HepG2 (cell line): ENCODE measurements at regions not wholly inside any gene's neighbourhood (a gene's known extent, or its start where the extent isn't known, plus 50 kb on each side); places are given as distances from the start of the nearest gene placed in this dataset.

ENCODE experiments used
- ATAC-seq: fragments of 200-7000 bp; cut with Tn5 transposase; 3 replicates; pipeline ENCODE4 v1.9.1; 2020; ENCODE audit warnings: mild to moderate bottlenecking, moderate library complexity
- BruUV-seq: library from RNA; stranded (reverse); fragments of 400-500 nt; replicated peaks from 2 replicates; lab custom pipeline; 2021; lab: Mats Ljungman, UMichigan
- CTCF ChIA-PET: fragments of 300-600 bp; formaldehyde crosslinking; extraction: SDS; loops from one replicate; lab custom pipeline; 2021; ENCODE audit warnings: low total read pairs, inconsistent platforms, low intra/inter-chr PET ratio; lab: Yijun Ruan, JAX
- POLR2A ChIA-PET: fragments of 350-600 bp; sonication (Branson Sonifier 250); formaldehyde crosslinking; loops from one replicate; lab custom pipeline; 2020; ENCODE audit warnings: antibody characterized with exemption, inconsistent platforms; lab: Yijun Ruan, JAX
- DNase-seq: peaks from one replicate; pipeline ENCODE4 v3.0.0-alpha.2; 2015; ENCODE audit warnings: low spot score
- FAIRE-seq: peaks from 3 replicates; lab custom pipeline; 2011; peaks lifted over from hg19 to GRCh38; lab: Jason Lieb, UNC
- H2AFZ ChIP-seq: one replicate; pipeline ENCODE4 v1.6.1; 2011; ENCODE audit warnings: low read length, inconsistent platforms
- H3K27ac ChIP-seq: fragments of 300-600 bp; 3 replicates; pipeline ENCODE4 v1.8.0; 2011; ENCODE audit warnings: mixed run types, mild to moderate bottlenecking, mixed read lengths, low read length, inconsistent platforms; ENCODE audit not compliant: insufficient read depth; ENCODE audit errors: extremely low read length
- H3K27me3 ChIP-seq, 2 experiments: fragments of 200-600 bp in 1 of 2; 2 replicates in 1 of 2; 3 replicates in 1 of 2; pipeline versions ENCODE4 v1.6.0 to v1.8.0; 2011; ENCODE audit warnings: low read length in 2 of 2, mild to moderate bottlenecking in 2 of 2, moderate library complexity in 2 of 2, inconsistent platforms in 1 of 2; ENCODE audit not compliant: insufficient read depth in 2 of 2, control insufficient read depth in 1 of 2
- H3K36me3 ChIP-seq, 2 experiments: fragments of 200-600 bp in 1 of 2; replicated peaks in 1 of 2; 2 replicates in 1 of 2; 3 replicates in 1 of 2; pipeline versions ENCODE4 v1.5.1 to v1.8.0; 2011; ENCODE audit warnings: low read length in 2 of 2, inconsistent platforms in 1 of 2; ENCODE audit not compliant: insufficient read depth in 2 of 2, control insufficient read depth in 1 of 2
- H3K4me1 ChIP-seq: 2 replicates; pipeline ENCODE4 v1.5.1; 2012; ENCODE audit warnings: low read length, inconsistent platforms; ENCODE audit not compliant: insufficient read depth
- H3K4me2 ChIP-seq: 2 replicates; pipeline ENCODE4 v1.6.0; 2011; ENCODE audit warnings: low read depth, low read length, inconsistent platforms
- H3K4me3 ChIP-seq, 3 experiments: fragments of 200-600 bp in 1 of 3; sonication (generic), shearing (Covaris generic) in 1 of 3; replicated peaks in 1 of 3; 2 replicates each; pipeline ENCODE4 v1.5.1; 2011 to 2016; ENCODE audit warnings: low read length in 3 of 3, inconsistent platforms in 2 of 3, low read depth in 2 of 3, mild to moderate bottlenecking in 2 of 3, control low read depth in 1 of 3, mixed read lengths in 1 of 3; ENCODE audit not compliant: insufficient read depth in 1 of 3
- H3K79me2 ChIP-seq: one replicate; pipeline ENCODE4 v1.6.1; 2011; ENCODE audit warnings: low read length, inconsistent platforms; ENCODE audit not compliant: insufficient read depth
- H3K9ac ChIP-seq: 2 replicates; pipeline ENCODE4 v1.6.0; 2011; ENCODE audit warnings: mild to moderate bottlenecking, low read depth, low read length, inconsistent platforms; ENCODE audit not compliant: insufficient read depth
- H3K9me3 ChIP-seq: 2 replicates; pipeline ENCODE4 v1.5.1; 2012; ENCODE audit warnings: mild to moderate bottlenecking, low read length
- H4K20me1 ChIP-seq: 2 replicates; pipeline ENCODE4 v1.6.0; 2011; ENCODE audit warnings: inconsistent platforms, mild to moderate bottlenecking, low read length, moderate library complexity; ENCODE audit not compliant: insufficient read depth
- ATAD3A ChIP-seq: sonication (generic); formaldehyde crosslinking; IDR thresholded peaks from 2 replicates; pipeline ENCODE4 v1.4.0; 2020; ENCODE audit warnings: missing genetic modification reagents
- KLF16 ChIP-seq, 2 experiments: sonication (generic) in 1 of 2; formaldehyde crosslinking in 1 of 2; IDR thresholded peaks; 2 replicates each; pipeline versions ENCODE4 v1.6.1 to v1.8.0; 2016 to 2023; ENCODE audit warnings: missing genetic modification reagents in 2 of 2, missing compliant biosample characterization in 1 of 2
- RBM22 ChIP-seq: fragments of 200-400 bp; formaldehyde crosslinking; optimal IDR thresholded peaks from 2 replicates; pipeline ENCODE3; 2017; ENCODE audit warnings: mild to moderate bottlenecking, low read length, moderate library complexity
- RORA ChIP-seq: sonication (generic); formaldehyde crosslinking; IDR thresholded peaks from 2 replicates; pipeline ENCODE4 v1.5.0; 2020; ENCODE audit warnings: mild to moderate bottlenecking, missing genetic modification reagents, moderate library complexity
- WGBS: methylation state at CpG from one replicate; pipeline ENCODE4 v1.1.6; 2017; ENCODE audit warnings: low lambda C conversion rate; 5-methylcytosine and 5-hydroxymethylcytosine counted together
- in situ Hi-C: cut with HindIII; loops from 2 replicates; pipeline ENCODE4 v1.10.0; 2017; ENCODE audit warnings: low pct_unique_long_range_greater_than_20kb; ENCODE audit not compliant: extremely low pct_ligation_motif_present
- intact Hi-C: fragments of 100-400 bp; cut with micrococcal nuclease; formaldehyde crosslinking; loops from one replicate; pipeline ENCODE4 v1.10.0; 2022; ENCODE audit not compliant: unreplicated experiment
- TF ChIP-seq, protein P1 (sequence below): sonication (generic); formaldehyde crosslinking; conservative IDR thresholded peaks from 2 replicates; pipeline ENCODE4 v1.8.0; 2022; ENCODE audit warnings: mild to moderate bottlenecking, moderate library complexity, missing genetic modification reagents
- TF ChIP-seq, protein P2 (sequence below): sonication (generic); formaldehyde crosslinking; IDR thresholded peaks from 2 replicates; pipeline ENCODE4 v1.9.0; 2021; ENCODE audit warnings: missing genetic modification reagents, mild to moderate bottlenecking, borderline replicate concordance
- TF ChIP-seq, protein P3 (sequence below): sonication (generic); formaldehyde crosslinking; IDR thresholded peaks from 2 replicates; pipeline ENCODE4 v1.8.0; 2022; ENCODE audit warnings: missing genetic modification reagents, low read depth, mild to moderate bottlenecking, borderline replicate concordance
- TF ChIP-seq, protein P4 (sequence below): sonication (generic); formaldehyde crosslinking; IDR thresholded peaks from 2 replicates; pipeline ENCODE4 v1.8.0; 2022; ENCODE audit warnings: mild to moderate bottlenecking, missing genetic modification reagents; ENCODE audit not compliant: insufficient replicate concordance
- TF ChIP-seq, protein P5 (sequence below), 2 experiments: sonication (generic) in 1 of 2; formaldehyde crosslinking in 1 of 2; IDR thresholded peaks; 2 replicates each; pipeline versions ENCODE4 v1.4.0 to v1.6.1; 2018 to 2020; ENCODE audit warnings: missing genetic modification reagents in 2 of 2, borderline replicate concordance in 1 of 2, low read depth in 1 of 2, mild to moderate bottlenecking in 1 of 2, missing biosample characterization in 1 of 2
- TF ChIP-seq, protein P6 (sequence below), 2 experiments: sonication (generic) in 1 of 2; formaldehyde crosslinking in 1 of 2; IDR thresholded peaks; 2 replicates each; pipeline versions ENCODE4 v1.5.1 to v1.6.1; 2011 to 2020; ENCODE audit warnings: borderline replicate concordance in 1 of 2, low read depth in 1 of 2, low read length in 1 of 2, mild to moderate bottlenecking in 1 of 2, missing genetic modification reagents in 1 of 2, moderate library complexity in 1 of 2

DNA sequence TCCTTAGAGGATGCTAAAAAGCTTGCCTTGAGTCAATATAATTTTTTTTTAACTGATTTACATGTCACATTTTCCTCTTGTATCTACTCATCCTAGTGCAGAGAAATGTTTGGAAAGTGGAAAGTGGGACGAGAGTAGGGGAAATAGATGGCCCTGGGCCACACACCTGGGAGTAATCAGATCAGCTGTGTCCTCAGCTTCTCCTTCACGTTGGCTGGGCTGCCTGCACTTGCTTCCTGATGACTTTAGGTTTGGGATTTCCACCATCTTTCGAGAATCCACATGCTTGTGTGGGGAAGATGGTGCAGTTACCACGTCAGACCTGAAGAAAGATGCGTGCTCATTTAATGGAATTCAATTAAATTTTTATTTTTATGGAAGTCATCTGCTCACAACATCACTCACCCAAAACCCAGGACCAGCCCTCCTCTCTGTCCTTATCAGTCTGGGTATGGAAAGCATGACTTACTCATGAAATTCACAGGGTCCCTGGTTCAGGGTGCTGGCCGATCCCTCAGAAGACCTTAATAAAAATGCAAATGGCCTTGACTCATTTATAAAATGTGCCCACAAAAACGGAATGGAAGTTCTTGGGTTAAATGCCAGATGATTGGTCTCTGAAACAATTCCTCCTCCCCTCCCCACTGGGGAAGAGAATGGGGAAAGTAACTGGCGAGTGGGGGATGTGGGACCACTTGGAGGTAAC, 74.5 kb upstream of the TIAM2 start (continued):
- TF ChIP-seq, protein P1, sequence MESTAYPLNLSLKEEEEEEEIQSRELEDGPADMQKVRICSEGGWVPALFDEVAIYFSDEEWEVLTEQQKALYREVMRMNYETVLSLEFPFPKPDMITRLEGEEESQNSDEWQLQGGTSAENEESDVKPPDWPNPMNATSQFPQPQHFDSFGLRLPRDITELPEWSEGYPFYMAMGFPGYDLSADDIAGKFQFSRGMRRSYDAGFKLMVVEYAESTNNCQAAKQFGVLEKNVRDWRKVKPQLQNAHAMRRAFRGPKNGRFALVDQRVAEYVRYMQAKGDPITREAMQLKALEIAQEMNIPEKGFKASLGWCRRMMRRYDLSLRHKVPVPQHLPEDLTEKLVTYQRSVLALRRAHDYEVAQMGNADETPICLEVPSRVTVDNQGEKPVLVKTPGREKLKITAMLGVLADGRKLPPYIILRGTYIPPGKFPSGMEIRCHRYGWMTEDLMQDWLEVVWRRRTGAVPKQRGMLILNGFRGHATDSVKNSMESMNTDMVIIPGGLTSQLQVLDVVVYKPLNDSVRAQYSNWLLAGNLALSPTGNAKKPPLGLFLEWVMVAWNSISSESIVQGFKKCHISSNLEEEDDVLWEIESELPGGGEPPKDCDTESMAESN (CRISPR knock-in tag): no peak

DNA sequence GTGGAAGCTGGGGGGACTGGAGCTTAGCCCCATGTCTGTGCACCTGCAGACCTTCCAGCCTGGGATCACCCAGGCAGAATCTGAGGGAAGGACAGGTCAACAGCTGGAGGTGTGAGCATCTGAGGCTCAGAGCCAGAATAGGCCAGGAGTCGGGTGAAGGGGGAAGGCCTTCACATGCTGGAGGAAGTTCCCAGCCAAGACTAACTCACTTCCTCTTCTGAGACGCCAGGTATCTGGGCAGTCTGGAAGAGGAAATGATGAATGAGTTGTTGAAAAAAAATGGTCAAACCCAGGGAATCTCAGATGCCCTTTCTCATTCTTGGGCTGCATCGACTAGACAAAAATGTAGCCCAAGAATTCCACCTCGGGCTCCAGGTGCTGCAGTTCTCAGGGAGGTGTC, 73.6 kb upstream of the TIAM2 start:
- Histone ChIP-seq H3K36me3 (no peaks in the 10 kb centered on the region), H3K79me2 (no peaks in the 10 kb centered on the region), H3K4me3 (no peak overlapping the region), H3K9me3 (no peaks in the 10 kb centered on the region), H3K9ac (no peak overlapping the region), H2AFZ (no peak overlapping the region), H4K20me1 (no peaks in the 10 kb centered on the region), H3K27me3 (no peaks in the 10 kb centered on the region), H3K27ac (no peak overlapping the region), H3K4me2 (no peak overlapping the region), H3K4me1 (peaks cover 9% of the 10 kb centered on the region)
- 82% methylated on average over 4 of the region's 4 CpGs for WGBS
- FAIRE-seq (no peak), DNase-seq (no peak), ATAC-seq (no peak)
- ChIA-PET POLR2A (no interaction called here), CTCF (no interaction called here)
- TF ChIP-seq ATAD3A (no peak), KLF16 (CRISPR knock-in tag; IDR thresholded peaks at IDR 0.05) (no peak), RBM22 (no peak), RORA (no peak)
- TF ChIP-seq, protein P2, sequence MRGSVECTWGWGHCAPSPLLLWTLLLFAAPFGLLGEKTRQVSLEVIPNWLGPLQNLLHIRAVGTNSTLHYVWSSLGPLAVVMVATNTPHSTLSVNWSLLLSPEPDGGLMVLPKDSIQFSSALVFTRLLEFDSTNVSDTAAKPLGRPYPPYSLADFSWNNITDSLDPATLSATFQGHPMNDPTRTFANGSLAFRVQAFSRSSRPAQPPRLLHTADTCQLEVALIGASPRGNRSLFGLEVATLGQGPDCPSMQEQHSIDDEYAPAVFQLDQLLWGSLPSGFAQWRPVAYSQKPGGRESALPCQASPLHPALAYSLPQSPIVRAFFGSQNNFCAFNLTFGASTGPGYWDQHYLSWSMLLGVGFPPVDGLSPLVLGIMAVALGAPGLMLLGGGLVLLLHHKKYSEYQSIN (CRISPR knock-in tag): no peak
- TF ChIP-seq, protein P3, sequence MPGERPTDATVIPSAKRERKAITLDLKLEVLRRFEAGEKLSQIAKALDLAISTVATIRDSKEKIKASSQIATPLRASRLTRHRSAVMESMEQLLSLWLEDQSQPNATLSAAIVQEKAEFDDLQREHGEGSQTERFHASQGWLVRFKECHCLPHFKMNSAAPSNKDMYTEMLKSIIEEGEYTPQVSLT (CRISPR knock-in tag): no peak
- TF ChIP-seq, protein P4, sequence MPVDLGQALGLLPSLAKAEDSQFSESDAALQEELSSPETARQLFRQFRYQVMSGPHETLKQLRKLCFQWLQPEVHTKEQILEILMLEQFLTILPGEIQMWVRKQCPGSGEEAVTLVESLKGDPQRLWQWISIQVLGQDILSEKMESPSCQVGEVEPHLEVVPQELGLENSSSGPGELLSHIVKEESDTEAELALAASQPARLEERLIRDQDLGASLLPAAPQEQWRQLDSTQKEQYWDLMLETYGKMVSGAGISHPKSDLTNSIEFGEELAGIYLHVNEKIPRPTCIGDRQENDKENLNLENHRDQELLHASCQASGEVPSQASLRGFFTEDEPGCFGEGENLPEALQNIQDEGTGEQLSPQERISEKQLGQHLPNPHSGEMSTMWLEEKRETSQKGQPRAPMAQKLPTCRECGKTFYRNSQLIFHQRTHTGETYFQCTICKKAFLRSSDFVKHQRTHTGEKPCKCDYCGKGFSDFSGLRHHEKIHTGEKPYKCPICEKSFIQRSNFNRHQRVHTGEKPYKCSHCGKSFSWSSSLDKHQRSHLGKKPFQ (CRISPR knock-in tag): no peak
- TF ChIP-seq, protein P5, sequence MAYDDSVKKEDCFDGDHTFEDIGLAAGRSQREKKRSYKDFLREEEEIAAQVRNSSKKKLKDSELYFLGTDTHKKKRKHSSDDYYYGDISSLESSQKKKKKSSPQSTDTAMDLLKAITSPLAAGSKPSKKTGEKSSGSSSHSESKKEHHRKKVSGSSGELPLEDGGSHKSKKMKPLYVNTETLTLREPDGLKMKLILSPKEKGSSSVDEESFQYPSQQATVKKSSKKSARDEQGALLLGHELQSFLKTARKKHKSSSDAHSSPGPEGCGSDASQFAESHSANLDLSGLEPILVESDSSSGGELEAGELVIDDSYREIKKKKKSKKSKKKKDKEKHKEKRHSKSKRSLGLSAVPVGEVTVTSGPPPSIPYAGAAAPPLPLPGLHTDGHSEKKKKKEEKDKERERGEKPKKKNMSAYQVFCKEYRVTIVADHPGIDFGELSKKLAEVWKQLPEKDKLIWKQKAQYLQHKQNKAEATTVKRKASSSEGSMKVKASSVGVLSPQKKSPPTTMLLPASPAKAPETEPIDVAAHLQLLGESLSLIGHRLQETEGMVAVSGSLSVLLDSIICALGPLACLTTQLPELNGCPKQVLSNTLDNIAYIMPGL (CRISPR knock-in tag; IDR thresholded peaks at IDR 0.05; ENCODE audit: borderline replicate concordance in 1 of 2, low read depth in 1 of 2): no peak
- TF ChIP-seq, protein P6, sequence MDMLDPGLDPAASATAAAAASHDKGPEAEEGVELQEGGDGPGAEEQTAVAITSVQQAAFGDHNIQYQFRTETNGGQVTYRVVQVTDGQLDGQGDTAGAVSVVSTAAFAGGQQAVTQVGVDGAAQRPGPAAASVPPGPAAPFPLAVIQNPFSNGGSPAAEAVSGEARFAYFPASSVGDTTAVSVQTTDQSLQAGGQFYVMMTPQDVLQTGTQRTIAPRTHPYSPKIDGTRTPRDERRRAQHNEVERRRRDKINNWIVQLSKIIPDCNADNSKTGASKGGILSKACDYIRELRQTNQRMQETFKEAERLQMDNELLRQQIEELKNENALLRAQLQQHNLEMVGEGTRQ (IDR thresholded peaks at IDR 0.05; ENCODE audit: low read depth, low read length): no peak
- TF ChIP-seq, protein P6 (CRISPR knock-in tag; IDR thresholded peaks at IDR 0.05; ENCODE audit: borderline replicate concordance): no peak
- intact Hi-C loops: loop anchor here (10.0 kb wide), 1 partner anchor 323 kb away; no protein-coding TSS in a partner anchor
- no TSS peak for BruUV-seq
- in situ Hi-C loops: loop anchor here (25.0 kb wide), 1 partner anchor 616 kb away; no protein-coding TSS in a partner anchor
